ENCODE measurements at regions not wholly inside any gene's neighbourhood (a gene's known extent, or its start where the extent isn't known, plus 50 kb on each side); places are given as distances from the start of the nearest gene placed in this dataset.

DNA sequence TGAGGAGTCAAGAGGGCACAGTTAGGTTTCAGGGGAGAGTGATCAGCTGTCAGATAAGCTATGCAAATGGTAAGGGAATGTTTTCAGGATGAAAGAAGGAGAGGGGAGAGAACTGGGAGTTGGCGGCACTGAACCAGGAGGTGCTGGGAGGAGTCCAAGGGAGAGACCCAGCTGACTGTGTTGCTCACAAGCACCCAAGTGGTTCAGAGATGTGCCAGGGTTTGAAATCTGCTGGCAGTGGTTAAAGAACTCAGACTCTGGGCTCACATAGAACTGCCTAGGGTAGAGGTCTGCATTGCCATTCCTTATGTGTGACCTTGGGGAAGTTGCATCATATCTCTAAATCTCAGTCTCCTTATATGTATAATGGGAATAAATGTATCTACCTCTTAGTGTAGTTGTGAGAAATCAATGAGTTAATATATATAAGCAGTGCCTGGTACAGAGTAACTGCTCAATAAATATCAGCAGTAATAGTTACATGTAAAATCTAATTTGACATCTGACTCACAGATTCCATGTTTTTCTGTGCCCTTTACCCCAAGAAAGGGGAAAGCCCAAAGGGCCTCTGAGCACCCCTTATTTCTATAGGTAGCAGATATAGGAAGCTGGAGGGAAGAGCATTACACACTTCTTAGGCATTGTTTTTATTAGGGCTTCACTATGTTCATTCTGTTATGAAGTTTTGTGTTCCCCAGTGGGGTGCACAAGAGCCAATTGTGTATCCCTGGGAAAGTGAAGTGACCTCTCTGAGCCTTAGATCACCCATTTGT lies 66.9 kb upstream of the SESN3 start:
- DNase-seq = no peak

DNA sequence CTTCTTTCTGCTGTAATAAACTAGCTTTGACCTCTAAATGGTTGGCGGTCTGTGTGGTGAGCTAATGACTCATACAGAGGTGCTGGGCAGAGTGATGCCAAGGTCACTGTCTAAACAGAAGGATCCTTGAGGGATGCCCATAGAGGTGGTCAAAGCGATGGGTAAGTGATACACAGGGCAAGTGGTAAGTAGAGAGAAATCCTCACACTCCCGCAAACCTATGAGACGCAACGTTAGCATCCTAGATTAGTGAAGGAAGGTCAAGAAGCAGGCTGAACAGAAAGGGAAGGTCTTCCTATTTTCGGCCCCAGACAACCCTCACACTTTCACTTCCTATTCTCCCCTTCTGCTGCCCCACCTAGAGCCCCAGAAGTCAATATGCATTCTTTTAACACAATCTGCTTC lies 65.6 kb upstream of the SESN3 start:
- DNase-seq = no peak

DNA sequence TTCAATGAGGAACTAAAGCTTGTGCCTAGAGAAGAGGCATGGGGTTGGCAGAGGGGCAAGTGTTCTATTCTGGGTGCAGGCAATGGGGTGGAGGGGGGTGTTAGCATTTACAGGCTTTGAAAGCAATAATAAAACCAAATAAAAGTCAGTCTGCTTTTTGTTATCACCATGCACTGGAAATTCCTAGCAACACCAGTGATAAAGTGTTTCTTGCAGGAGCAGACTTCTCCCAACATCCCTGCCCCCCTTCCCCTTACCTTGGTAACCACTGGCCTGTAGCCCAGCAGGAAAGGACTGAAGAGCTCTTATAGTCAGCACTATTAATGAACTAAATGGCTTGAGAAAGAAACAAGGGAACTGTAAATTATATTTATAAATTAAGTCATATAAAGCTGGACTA lies 65.2 kb upstream of the SESN3 start:
- no peak for DNase-seq

DNA sequence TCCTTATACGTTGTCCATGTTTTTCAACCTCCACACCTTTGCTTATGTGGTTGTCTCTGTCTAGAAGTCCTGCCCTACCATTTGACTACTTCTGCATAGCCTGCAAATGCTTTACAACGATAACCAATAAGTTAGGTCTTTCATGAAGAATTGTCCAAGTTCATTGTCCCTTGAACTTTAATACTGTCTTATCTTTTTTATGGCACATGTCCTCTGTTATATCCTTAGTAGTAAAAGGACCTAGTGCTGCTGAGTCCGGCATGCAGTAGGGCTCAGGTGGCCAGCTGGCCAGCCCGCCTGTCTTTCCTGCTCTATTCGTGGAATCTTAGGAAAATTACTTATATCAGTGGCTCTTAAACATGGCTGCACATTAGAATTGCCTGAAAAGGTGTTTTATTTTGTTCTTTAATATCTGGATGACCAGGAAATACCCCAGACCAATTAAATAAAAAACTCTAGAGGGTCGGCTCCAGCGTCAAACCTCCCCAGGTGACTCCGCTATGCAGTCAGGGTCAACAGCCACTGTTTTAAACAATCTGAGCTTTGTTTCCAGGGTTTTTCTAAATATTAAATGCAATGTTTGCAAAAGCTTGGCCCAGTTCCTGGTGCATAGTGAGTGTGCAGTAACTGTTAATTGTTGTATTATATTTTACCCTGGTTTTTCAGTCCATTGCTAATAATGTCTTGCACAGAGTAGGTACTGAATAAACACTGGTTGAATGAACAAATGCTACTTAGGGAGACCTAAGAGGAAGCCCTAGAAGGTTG lies 64.6 kb upstream of the SESN3 start:
- no peak for DNase-seq

DNA sequence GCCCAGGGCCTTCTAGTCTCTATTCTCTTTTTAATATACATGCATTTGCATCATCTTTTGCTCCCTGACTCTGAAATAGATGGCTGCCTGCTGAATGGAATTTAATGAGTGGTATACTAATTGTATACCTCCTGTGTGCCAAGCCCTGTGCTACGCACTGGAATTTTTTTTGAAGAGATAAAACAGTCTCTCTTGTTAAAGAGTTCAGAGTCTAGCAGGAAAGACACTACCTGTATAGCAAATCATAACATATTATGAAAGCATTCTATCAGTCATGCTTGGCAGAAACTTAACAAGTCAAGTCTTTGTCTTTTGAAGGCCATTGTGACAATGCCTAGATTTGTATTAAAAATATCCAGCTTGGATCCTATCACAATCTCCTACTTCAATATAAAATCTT lies 63.7 kb upstream of the SESN3 start:
- no peak for DNase-seq

DNA sequence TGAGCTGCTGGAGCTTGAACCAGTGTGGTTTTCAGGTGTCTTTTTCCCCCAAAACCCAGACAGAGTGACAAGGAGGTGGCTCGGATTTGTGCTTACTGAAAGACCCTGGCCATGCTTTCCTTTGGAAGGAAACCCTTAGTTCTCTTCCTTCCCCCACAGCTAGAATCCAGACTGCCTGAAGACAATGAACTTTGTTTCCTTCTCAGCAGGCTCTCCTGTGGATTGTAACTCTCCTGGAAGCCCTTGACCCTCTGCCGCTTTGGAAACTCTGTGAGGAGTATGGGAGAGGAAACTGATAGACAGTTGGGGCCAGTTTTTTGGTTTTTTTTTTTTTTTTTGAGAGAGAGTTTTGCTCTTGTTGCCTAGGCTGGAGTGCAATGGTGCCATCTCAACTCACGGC lies 62.1 kb upstream of the SESN3 start:
- DNase-seq = no peak

DNA sequence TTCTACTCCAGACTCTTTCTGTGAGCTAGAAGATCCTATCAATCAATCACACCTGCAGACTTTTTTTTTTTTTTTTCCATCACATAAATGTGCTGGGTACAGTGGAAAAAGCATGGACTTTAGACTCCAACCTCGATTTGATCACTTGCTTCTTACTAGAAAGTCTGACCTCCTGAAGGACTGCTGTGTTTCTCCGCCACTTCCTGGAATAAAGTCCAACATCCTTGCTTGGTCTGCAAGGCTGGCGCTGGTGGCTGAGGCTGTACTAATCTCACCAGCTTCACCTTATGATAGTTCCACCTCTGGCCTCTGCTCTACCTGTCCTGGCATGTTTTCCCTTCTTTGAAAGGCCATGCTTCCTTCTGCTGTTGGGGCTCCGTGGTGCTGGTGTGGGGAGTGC lies 60.9 kb upstream of the SESN3 start:
- no peak for DNase-seq

DNA sequence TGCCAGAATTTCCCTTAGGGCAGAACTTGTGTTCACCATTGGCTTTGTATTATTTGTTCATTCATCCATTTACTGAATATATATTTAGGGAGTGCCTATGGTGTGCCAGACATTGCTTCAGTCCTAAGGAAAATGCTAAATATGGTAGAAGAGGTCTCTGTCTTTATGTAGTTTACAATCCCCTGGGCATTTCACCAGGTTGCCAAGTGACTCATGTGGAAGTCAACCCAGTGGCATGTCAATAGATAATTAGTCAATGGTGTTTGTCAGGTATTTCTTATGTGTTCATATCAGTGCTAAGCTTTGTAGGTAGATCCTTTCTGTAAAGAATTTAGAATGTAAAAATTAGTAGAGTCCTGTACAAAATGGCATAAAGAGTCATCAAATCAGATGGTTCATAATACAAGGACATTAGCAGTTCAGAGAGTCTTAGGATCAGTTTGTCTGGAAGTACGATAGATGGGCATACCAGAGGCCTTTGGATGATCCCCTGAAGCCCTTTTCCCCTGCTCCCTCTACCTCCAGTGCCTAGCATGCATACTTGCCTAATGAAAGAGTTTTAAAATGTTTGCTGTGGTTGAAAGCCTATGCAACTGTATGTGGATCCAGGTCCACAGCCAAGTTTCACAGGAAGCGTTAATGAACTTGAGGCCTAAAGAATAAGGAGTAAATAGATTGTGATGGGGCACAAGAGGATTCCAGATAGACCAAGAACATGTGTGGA lies 58.5 kb upstream of the SESN3 start:
- no peak for DNase-seq

DNA sequence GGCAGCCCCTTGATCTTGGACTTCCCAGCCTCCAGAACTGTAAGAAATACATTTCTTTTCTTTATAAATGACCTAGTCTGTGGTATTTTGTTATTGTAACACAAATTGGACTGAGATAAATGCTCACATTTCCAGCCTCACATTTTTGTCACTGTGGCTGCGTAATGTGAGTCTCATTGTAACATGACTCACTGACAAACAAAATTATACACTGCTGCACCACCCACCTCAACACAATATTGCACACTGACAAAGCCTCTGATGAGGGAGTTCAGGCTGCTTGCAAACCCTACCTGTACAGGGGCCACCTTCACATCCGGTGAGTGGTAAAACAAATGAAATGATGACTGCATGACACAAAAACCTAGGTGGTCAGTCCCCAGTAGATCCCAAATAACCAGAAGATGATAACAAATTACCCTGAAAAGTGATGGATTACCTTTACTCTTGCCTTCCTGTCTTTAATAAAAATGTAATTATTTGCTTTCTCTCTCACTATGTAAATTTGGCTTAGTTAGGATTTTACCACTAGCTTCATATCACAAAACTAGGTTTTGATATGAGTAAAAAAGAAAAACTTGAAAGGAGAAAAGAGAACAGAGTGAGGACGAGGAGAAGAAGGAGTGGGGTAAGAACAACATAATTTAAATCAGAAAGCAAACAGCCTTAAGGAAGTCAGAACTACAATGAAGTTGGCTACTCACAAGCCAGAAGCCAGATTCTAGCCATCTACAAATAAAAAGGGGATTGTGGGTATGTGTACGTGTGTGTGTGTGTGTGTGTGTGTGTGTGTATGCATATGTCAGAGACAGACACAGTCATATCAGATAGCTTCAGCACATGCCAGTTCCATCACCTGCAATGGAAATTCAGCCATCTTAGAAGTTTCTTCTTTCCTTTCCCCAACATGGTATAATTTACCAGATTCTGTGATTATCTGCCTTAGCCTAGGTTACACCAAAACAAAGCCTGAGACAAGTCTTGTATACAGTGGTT lies 53.4 kb upstream of the SESN3 start:
- no peak for DNase-seq

DNA sequence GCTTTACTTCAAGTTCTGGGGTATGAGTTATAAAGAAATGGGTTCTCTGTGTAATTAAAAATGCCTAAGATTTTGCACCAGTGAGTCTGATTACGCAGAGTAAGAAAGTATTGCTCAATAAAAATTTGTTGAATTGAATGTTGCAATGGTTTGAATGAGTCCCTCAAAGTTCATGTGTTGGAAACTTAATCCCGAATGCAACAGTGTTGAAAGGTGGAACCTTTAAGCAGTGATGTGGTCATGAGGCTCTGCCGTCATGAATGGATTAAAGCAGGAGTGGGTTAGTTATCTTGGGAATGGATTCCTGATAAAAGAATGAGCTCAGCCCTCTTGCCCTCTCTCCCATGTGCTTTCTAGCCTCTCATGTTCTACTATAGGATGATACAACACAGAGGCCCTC lies 52.6 kb upstream of the SESN3 start:
- no peak for DNase-seq

DNA sequence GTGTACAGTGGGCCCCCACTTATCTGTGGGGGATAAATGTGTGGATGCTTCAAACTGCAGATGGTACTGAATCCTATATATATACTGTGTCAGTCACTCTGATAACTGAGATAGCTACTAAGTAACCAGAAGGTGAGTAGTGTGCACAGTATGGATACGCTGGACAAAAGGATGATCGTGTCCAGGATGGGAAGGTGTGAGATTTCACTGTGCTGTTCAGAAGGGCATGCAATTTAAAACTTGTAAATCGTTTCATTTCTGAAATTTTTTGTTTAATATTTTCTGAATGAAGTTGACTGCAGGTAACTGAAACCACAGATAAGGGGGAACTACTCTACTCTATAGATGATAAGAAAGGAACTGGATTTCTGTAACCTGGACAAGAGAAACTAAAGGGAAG lies 52.1 kb upstream of the SESN3 start:
- DNase-seq = no peak

DNA sequence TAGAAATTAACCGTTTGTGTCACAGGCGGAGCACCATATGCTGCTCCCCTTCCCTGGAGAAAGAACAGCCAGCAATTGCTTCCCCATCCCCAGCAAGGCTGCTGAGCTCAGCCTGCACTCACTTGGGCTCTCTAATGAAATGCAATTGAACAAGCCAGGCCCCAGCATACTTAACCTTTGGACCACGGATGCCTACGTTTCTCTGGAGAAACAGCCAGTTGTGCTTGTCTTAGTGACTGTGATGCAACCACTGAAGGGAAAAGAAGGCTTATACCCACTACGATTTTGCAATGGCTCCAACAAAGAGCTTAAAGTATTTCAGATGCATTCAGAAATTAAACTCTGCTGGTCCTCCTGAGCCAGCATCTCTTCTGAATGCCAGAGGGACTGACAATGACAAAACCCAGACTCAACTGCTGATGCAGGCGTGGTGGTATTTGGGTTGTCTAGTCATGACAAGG lies 51.3 kb upstream of the SESN3 start:
- no peak for DNase-seq
